ENCODE measurements at regions not wholly inside any gene's neighbourhood (a gene's known extent, or its start where the extent isn't known, plus 50 kb on each side); places are given as distances from the start of the nearest gene placed in this dataset.
A peak's percentile ranks its signal among the peaks of the same experiment; 100 is the strongest.

DNA sequence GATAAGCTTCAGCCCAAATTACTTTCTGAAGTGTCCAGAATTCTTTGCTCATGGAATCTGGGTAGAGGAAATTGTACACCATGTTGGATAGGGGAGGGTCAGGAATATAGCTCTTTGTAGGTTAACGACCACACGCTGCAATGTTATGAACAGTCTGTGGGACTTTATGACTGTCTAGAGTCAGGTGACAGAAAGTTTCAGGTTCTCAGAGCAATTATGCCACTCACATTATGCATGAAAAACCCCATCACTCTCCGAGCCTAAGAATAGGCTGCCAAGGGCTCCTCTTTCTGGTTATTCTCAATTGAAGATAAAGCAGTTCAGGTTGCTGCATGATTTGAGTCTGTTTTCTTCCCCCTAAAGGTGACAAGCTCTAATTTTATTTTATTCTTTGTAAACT, 430.9 kb downstream of the ATP23 start:
- no peak for DNase-seq

GRCh38 chr12:58378028-58378427, 436.7 kb downstream of the ATP23 start:
- DNase-seq = no peak

- no peak for DNase-seq
These were observed 440.2 kb downstream of the ATP23 start for GRCh38 chr12:58381546-58381945.

DNA sequence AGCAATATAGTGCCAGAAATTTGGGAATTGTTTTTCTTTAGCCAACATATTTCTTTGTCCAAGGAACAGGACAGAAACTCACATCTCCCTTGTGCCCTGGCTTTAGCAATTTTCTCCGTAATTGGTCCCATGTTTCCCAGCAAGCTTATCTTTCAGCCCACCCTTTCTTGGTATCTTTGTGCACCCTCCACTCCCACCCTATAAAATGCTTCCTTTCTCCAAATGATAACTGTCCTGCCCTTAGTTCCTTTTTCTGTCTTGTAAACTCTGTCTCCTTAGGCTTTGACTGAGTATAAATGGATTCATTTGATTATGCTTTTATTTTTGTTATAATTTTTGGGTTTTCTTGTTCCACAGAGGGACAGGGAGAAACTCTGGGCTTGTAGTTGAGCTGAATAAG, 442.8 kb downstream of the ATP23 start:
- no peak for DNase-seq

DNA sequence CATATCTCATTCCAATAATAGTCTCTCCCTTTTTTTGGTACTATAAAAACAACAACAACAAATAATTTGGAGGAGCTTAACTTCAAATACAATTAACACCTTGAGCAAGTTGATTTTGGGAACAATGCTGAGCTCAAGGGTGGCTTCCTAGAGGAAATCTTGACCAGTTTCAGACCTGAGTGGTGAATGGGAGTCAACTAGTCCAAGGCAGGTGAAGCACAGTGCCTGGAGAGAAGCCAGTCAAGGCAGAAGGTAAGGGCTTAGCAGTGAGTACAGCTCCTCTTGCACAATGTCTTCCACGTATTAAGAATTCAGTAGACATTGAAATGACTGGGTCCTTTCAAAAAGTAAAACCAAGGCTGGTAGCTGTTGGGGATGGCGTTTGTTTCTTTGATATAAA, 444.8 kb downstream of the ATP23 start:
- DNase-seq = no peak

DNA sequence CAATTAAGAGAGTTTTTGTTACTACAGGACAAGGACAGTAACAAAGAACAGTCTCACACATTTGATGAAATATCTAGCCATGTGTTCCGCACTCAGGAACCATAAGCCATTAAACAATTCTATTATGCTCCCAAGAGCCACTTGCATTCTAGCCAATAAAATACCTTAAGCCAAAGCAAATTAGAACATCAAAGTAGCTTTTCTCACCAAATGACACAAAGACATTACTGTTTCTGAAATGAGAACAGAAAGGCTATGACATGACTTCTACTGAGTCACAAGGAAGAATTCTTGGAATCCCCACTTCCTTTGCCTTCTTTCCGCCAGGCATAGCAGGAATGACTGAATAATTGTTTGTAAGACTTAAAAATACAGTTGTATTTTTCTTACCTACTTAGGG, 445.8 kb downstream of the ATP23 start:
- DNase-seq = no peak

DNA sequence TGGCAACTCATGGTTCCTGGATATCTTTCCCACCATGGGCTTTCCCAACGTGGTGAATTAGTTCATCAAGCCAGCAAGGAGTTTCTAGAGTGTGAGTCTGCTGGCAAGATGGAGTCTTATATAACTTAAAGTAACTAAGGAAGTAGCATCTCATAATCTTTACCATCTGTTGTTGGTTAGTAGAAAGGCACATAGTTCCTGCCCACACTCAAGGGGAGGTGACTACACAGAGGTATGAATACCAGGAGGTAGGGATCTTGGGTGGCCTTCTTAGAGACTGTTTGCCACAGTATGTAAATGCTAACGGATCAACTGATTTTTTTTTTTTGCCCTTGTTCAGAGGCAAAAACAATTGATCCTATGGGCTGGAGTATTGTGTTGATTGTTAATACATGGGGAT, 446.9 kb downstream of the ATP23 start:
- DNase-seq = no peak

GRCh38 chr12:58393152-58393551, 451.8 kb downstream of the ATP23 start:
- no peak for DNase-seq

- DNase-seq = no peak
These were observed 453.7 kb downstream of the ATP23 start for GRCh38 chr12:58395056-58395455.

DNA sequence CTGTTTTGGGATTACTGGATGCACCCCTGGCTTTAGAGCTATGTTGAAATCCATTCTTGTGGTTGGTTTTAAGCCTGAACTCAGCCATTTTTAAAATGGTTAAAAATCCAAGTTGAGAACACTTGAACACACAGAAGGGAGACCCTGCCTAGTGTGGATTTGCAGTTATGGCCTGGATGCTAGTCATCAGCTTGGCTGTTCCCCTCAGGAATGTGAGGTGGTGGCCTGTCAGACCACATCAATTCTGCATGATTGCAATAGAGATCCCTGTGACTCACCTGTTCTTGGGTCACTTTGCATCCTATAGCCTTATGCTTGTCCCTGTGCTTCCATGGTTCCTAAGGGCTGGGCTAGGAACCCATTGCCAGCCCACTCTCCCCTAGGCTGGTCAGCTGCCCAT, 454.1 kb downstream of the ATP23 start:
- no peak for DNase-seq

DNA sequence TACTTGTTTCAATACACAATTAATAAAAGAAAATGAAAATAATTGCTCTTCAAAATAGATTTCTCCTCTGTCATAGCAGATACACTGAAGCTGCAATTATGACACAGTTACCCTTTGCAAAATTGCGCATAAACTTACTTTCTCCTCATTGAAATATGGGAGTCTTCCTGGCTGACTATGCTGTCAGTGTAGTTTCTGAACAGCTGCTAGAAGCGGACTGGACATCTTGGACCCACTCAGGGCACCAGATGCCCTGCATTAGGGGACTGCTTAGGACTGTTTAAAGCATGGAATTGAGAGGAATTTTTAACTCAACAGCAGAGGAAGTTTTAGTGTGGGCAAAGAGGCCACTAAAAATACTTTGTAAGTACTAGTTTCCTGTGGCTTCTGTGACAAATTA, 454.9 kb downstream of the ATP23 start:
- no peak for DNase-seq

DNA sequence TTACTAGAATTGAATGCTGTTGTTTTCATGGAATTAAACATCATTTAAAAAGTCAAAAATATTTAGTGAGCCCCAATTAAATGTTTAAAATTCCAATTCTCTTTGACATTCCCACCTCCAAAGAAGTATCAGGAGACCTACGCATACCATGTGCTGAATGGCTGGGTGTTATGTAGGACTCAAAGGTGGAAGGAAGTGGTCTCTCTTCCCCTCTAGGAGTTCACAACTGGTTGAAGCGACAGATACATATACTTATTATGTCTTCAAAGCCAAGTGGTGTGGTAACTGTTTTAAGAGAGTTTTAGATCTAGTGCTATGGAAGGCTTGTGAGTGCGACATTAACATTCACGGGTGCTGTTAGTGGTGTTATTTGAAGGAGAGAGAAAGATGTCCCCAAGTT, 464.0 kb downstream of the ATP23 start:
- no peak for DNase-seq

- DNase-seq = no peak
These were observed 467.1 kb downstream of the ATP23 start for GRCh38 chr12:58408516-58408915.

GRCh38 chr12:58412461-58413060, 471.2 kb downstream of the ATP23 start:
- peak; percentile 39 for DNase-seq

DNA sequence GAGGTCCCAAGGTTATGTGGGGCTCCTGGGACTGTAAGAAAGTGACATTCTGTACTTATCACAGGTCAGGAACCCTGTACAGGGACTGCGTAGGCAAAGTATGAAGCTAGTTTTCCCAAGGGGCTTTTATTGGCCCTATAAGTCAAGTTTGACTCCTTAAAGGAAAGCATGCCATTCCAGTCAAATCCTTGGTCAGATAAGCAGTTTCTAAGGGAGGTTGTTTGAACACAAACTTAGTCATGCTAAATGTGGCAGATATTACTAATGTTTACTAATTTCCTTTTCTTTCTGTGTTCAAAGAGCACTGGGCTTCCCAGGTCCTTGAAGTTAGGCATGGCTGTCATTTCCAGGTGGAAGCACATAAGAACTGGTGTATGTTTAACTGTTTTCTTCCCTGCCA, 472.4 kb downstream of the ATP23 start:
- no peak for DNase-seq

DNA sequence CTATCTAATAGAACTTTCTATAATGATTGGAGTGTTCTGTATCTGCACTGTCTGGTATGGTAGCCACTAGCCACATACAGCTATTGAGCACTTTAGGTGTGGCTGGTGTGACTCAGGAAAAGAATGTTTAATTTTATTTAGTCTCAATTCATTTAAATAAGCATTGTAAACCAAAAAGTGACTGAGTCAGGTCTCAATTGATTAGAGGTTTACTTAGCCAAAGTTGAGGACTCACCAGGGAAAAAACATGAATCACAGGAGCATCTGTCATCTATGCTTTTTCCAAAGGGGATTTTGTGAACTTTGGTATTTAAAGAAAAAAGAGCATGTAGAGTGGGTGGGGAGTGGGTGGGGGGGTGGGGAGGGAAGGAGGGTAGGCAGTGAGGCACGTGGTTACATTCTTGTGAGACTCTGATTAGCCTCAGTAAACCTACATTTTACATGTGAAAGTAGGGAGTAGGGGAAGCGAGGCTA, 473.1 kb downstream of the ATP23 start:
- peak; percentile 38 for DNase-seq

DNA sequence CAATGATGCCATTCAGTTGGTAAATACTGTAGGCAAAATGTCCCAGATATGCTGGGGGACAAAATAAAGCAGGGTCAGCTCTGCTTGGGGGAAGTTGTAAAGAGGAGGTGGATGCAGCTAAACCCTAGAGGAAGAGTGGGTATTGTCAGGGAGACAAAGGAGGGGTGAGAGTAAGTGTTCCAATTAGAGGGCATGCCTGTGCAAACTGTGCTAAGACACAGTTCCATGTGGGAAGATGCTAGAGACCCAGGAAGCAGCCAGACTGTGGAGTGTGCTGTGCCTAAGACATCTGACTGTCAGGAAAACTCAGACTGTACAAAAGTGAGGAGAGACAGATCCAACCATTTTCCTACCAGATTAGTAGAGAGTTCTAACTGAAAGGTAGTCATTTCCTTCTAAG, 474.3 kb downstream of the ATP23 start:
- DNase-seq = no peak

GRCh38 chr12:58416236-58416635, 474.9 kb downstream of the ATP23 start:
- no peak for DNase-seq

DNA sequence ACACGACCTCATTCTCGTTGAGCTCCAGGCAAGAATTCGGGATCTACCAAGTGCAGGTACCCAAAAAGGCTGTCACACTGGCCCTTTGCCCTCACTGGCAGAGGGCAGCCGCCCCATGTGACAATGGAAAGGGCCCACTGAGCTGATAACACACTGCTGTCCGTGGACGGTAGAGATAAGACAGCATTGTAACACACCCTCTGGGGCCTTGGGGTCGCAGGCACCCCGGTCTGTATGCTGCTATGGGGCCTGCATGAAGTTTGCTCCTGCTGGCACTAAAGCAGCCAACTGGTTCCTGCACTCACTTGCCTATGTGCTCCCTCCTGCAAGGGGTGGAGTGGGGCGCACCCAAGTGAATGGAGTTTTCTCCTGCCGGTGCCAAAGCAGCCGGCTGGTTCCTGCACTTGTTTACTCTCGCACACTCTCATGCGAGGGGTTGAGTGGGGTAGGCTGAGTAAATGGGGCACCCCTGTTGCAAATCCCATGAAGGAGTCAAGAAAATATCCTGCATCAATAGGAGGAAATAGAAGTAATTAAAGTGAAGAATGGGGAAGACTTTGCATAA, 477.9 kb downstream of the ATP23 start:
- no peak for DNase-seq

GRCh38 chr12:58419905-58420304, 478.5 kb downstream of the ATP23 start:
- DNase-seq = no peak

DNA sequence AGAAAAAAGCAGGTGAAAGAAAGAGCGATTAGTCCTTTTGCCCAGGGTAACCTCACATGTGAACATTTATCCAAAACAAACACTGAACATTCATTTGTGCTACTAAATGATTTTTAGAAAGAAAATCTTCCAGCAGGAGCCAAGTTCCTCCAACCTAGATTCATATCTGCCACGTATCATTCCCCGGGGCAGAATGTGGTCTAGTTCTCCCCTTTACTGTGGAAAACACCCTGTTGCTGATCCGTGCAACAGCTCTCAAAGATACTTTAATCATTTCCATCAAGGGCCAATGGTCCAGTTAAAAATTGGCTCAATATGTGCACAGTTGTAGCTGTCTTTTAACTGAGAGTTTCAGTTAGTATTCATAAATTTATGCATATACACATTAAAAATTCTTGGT, 479.1 kb downstream of the ATP23 start:
- DNase-seq = no peak

GRCh38 chr12:58421990-58422389, 480.6 kb downstream of the ATP23 start:
- no peak for DNase-seq

GRCh38 chr12:58424735-58425392, 483.5 kb downstream of the ATP23 start:
- DNase-seq = peak; percentile 39

GRCh38 chr12:58425481-58426392, 484.4 kb downstream of the ATP23 start:
- peak; percentile 41 for DNase-seq

Measured in suppressor macrophage treated with lipopolysaccharide for 4 hours (primary cell).